Osteoblast (primary cell): ENCODE measurements at regions not wholly inside any gene's neighbourhood (a gene's known extent, or its start where the extent isn't known, plus 50 kb on each side); places are given as distances from the start of the nearest gene placed in this dataset.

Source experiments
- DNase-seq: peaks from one replicate; pipeline ENCODE4 v3.0.0; 2011; ENCODE audit warnings: low spot score, mixed read lengths; ENCODE audit not compliant: insufficient read length; ENCODE audit errors: missing footprints
- H2AFZ ChIP-seq: 2 replicates; pipeline ENCODE4 v1.6.0; 2011; ENCODE audit warnings: mild to moderate bottlenecking, low read length
- H3K27ac ChIP-seq: 2 replicates; pipeline ENCODE4 v1.5.1; 2011; ENCODE audit warnings: mild to moderate bottlenecking, low read depth, low read length, moderate library complexity
- H3K27me3 ChIP-seq: 2 replicates; pipeline ENCODE4 v1.6.0; 2012; ENCODE audit warnings: mild to moderate bottlenecking, control low read depth, inconsistent platforms, low read length, moderate library complexity; ENCODE audit not compliant: insufficient read depth
- H3K36me3 ChIP-seq: 2 replicates; pipeline ENCODE4 v1.5.1; 2011; ENCODE audit warnings: mild to moderate bottlenecking, low read length, control low read depth, moderate library complexity; ENCODE audit not compliant: insufficient read depth
- H3K4me1 ChIP-seq: 2 replicates; pipeline ENCODE4 v1.5.1; 2011; ENCODE audit warnings: mild to moderate bottlenecking, low read length, control low read depth, moderate library complexity; ENCODE audit not compliant: insufficient read depth
- H3K4me2 ChIP-seq: 2 replicates; pipeline ENCODE4 v1.6.0; 2011; ENCODE audit warnings: mild to moderate bottlenecking, low read length; ENCODE audit not compliant: insufficient read depth
- H3K4me3 ChIP-seq: fragments of 200-600 bp; sonication (generic); 3 replicates; pipeline ENCODE4 v1.5.1; 2012; ENCODE audit warnings: mild to moderate bottlenecking, low read length, inconsistent platforms; ENCODE audit not compliant: insufficient read depth
- H3K79me2 ChIP-seq: 2 replicates; pipeline ENCODE4 v1.6.0; 2012; ENCODE audit warnings: mild to moderate bottlenecking, low read length, control low read depth, inconsistent platforms; ENCODE audit not compliant: insufficient read depth
- H3K9me3 ChIP-seq: 2 replicates; pipeline ENCODE4 v1.5.1; 2011; ENCODE audit warnings: low read depth, low read length, control low read depth
- H4K20me1 ChIP-seq: 2 replicates; pipeline ENCODE4 v1.6.0; 2012; ENCODE audit warnings: mild to moderate bottlenecking, low read length, control low read depth; ENCODE audit not compliant: insufficient read depth
- TF ChIP-seq, protein P1 (sequence below): IDR thresholded peaks from 2 replicates; pipeline ENCODE4 v1.5.1; 2011; ENCODE audit warnings: mild to moderate bottlenecking, low read depth, low read length, moderate library complexity; ENCODE audit errors: extremely low read depth

DNA sequence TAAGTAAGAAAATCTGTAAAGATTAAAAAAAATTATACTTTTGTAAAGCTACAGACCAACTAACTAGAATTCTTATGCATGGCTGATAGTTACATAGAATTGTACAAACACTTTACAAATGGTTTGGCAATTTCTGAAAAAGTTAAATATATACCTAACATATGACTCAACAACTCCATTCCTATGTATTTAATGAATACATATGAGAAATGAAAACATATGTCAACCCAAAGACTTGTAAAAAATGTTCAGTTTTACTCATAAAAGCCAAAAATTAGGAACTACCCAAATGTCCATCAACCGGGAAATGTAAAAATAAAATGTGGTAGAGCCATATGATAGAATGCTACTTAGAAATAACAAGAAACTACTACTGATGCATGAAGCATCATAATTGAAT, 152.6 kb upstream of the NRG3 start:
- Histone ChIP-seq H3K36me3 (no peaks in the 10 kb centered on the region), H4K20me1 (no peaks in the 10 kb centered on the region), H3K4me3 (no peak overlapping the region), H3K27ac (no peak overlapping the region), H3K79me2 (no peaks in the 10 kb centered on the region), H3K4me2 (no peak overlapping the region), H3K9me3 (no peaks in the 10 kb centered on the region), H3K27me3 (no peaks in the 10 kb centered on the region), H3K4me1 (no peaks in the 10 kb centered on the region), H2AFZ (no peak overlapping the region)
- TF ChIP-seq, protein P1, sequence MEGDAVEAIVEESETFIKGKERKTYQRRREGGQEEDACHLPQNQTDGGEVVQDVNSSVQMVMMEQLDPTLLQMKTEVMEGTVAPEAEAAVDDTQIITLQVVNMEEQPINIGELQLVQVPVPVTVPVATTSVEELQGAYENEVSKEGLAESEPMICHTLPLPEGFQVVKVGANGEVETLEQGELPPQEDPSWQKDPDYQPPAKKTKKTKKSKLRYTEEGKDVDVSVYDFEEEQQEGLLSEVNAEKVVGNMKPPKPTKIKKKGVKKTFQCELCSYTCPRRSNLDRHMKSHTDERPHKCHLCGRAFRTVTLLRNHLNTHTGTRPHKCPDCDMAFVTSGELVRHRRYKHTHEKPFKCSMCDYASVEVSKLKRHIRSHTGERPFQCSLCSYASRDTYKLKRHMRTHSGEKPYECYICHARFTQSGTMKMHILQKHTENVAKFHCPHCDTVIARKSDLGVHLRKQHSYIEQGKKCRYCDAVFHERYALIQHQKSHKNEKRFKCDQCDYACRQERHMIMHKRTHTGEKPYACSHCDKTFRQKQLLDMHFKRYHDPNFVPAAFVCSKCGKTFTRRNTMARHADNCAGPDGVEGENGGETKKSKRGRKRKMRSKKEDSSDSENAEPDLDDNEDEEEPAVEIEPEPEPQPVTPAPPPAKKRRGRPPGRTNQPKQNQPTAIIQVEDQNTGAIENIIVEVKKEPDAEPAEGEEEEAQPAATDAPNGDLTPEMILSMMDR = no peak
- no peak for DNase-seq

DNA sequence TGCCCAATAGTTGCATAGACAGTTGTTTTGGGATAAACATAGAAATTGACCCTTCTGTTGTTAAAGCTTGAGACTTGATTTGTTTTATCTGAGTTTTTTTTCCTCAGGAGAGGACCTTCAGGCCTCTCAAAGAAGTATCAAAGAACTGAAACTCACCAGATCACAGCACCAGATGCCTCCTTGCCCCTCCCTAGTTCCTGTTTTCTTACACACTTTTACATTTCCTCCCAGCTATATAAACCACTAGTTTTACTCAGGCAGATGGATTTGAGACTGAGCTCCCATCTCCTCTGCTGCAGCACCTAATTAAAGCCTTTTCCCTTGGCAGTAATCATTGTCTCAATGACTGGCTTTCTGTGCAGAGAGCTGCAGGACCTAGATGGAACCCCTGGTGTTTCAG, 150.6 kb upstream of the NRG3 start:
- H3K4me3 ChIP-seq = no peak overlapping the region
- H3K4me1 ChIP-seq = no peaks in the 10 kb centered on the region
- H3K79me2 ChIP-seq = no peaks in the 10 kb centered on the region
- no peak for DNase-seq
- H3K27ac ChIP-seq = no peak overlapping the region
- TF ChIP-seq, protein P1 = no peak
- no peak overlapping the region for H2AFZ ChIP-seq
- H3K36me3 ChIP-seq = no peaks in the 10 kb centered on the region
- no peaks in the 10 kb centered on the region for H3K9me3 ChIP-seq
- no peak overlapping the region for H3K4me2 ChIP-seq
- no peaks in the 10 kb centered on the region for H4K20me1 ChIP-seq
- no peaks in the 10 kb centered on the region for H3K27me3 ChIP-seq

DNA sequence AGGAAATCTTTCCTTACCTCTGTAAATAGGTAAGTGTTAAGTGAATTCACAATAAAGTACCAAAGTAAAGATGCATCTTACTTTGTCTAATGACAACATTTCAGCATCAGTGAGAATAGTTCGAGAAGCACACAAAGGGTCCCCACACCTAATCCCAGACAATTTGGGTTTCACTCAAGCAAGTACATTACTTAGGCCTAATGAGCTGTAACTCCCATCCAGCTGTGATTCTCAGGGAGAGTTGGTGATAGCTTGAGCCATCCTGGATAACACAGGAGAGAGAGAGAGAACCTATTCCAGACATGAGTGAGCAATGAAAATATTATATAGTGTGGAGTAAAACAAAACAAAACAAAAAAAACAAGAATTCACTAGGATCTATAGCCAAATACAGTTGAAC, 149.1 kb upstream of the NRG3 start:
- no peak overlapping the region for H3K4me3 ChIP-seq
- no peak overlapping the region for H3K4me2 ChIP-seq
- DNase-seq = no peak
- H3K9me3 ChIP-seq = no peaks in the 10 kb centered on the region
- no peak overlapping the region for H3K27ac ChIP-seq
- H3K36me3 ChIP-seq = no peaks in the 10 kb centered on the region
- no peaks in the 10 kb centered on the region for H3K27me3 ChIP-seq
- no peaks in the 10 kb centered on the region for H3K79me2 ChIP-seq
- no peaks in the 10 kb centered on the region for H4K20me1 ChIP-seq
- H2AFZ ChIP-seq = no peak overlapping the region
- H3K4me1 ChIP-seq = no peaks in the 10 kb centered on the region
- TF ChIP-seq, protein P1 = no peak

DNA sequence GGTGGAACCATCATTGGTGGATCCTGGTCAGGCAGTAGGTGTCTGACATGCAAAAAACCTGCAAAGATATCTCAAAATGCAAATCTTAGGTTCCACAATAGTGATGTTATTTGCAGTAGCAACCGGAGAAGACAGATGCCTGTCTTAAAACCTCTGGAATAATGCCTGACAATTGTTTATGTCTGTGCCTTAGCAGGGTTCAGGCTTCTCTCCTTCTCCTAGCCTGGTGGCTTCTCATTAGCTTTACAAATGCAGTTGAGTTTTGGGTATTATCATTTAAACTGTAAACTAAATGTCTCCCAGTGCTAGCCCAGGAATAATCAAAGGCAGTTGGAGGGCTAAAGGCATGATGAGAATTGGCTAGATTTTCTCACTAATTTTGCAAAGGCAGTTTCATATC, 146.3 kb upstream of the NRG3 start:
- TF ChIP-seq, protein P1 = no peak
- no peaks in the 10 kb centered on the region for H3K9me3 ChIP-seq
- no peaks in the 10 kb centered on the region for H3K27me3 ChIP-seq
- no peak overlapping the region for H3K27ac ChIP-seq
- no peak overlapping the region for H2AFZ ChIP-seq
- no peaks in the 10 kb centered on the region for H3K4me1 ChIP-seq
- no peaks in the 10 kb centered on the region for H3K36me3 ChIP-seq
- no peaks in the 10 kb centered on the region for H3K79me2 ChIP-seq
- H3K4me3 ChIP-seq = no peak overlapping the region
- no peak overlapping the region for H3K4me2 ChIP-seq
- DNase-seq = no peak
- H4K20me1 ChIP-seq = no peaks in the 10 kb centered on the region
